HG02981 (cell line): ENCODE measurements at regions not wholly inside any gene's neighbourhood (a gene's known extent, or its start where the extent isn't known, plus 50 kb on each side); places are given as distances from the start of the nearest gene placed in this dataset.

Experiments used
- ATAC-seq: cut with Tn5 transposase; IDR thresholded peaks from one replicate; pipeline ENCODE4 v1.9.1; 2021; ENCODE audit warnings: mild to moderate bottlenecking, moderate library complexity; ENCODE audit not compliant: unreplicated experiment

- no peak for ATAC-seq
Measured at GRCh38 chr12:91423693-91424050, 241.1 kb upstream of the DCN start.

- ATAC-seq: no peak
Measured at GRCh38 chr12:91422811-91423692, 240.4 kb upstream of the DCN start.

DNA sequence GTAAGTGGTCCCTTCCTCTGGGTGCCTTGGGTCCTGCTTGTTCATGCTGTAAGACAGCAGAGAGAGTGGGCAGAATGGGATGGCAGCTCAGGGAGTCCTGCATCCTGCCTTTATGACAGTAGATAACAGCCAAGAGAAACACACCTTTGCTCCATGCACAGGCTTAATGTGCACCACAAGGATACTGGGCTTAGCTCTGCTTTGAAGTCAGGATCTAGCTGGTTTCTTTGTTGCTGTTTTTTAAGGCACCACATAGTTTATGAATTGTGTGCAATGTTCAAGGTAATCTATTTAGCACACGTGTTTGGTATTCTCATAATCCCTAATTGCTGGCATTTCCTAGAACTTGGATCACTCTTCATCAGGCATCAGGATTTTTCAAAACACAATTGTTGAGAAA is 239.5 kb upstream of the DCN start:
- no peak for ATAC-seq

GRCh38 chr12:91419809-91420208 is 237.2 kb upstream of the DCN start:
- ATAC-seq: no peak

- no peak for ATAC-seq
Measured at GRCh38 chr12:91418221-91419090, 235.8 kb upstream of the DCN start.

- no peak for ATAC-seq
Measured at GRCh38 chr12:91417650-91418049, 235.0 kb upstream of the DCN start.

DNA sequence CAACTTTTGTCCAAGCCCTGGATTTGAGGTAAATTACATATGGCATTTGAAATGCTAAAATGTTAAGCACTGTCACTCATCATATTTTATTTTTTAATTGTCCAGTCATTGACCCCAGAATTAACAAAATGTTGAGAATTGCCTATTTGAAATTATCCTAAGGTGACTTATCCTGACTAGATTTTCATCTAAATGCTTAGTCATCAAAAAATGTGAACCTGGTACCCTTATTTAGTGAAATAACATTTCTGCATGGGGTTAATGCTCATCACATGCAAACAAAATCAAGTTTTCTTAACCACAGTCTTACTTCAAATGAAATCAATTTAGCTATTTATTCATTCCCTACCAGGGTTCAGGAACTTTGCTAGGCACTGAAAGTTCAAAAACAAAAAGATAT is 232.0 kb upstream of the DCN start:
- ATAC-seq: no peak

DNA sequence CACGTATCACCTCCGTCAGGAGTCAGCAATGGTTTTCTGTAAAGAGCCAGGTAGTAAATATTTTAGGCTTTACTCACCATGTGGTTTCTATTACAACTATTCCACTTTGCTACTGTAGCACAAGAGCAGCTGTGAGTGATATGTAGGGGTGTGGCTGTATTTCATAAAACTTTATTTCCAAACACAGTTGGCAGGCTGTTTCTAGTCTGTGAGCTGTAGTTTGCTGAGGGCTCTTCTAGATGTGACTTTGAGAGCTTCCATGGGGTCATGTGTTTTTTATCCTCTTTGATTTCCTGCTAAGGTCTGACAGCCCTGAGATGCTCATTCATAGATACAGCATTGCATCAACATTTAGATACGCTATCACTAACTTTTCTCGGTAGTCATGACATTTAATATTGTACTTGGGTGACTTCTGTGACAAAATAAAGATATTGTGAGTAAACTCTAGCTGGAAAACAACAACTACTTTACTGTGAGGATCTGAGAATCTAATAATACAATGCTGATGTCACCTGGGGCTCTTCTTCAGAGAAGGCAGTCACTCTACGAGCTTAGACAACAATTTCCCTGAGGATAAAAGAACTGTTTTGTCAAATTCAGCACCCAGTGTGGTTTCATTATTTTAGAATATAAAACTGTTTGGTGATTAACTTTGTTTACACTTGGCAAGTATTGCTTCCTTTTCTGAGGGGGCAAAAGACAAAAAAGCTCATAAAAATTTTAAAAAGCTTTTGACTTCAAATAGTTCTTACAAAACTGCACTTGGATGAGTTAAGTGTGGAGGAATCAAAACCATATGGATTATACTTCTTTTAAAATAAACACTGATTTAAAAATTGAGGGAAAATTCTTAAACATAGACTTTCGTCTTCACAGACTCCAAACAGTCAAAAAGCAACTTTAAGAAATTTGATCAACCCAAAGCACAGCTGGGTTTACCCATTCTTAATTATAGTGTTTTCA is 231.2 kb upstream of the DCN start:
- no peak for ATAC-seq

GRCh38 chr12:91406920-91407341 is 224.3 kb upstream of the DCN start:
- peak; percentile 45 for ATAC-seq

GRCh38 chr12:91404441-91404840 is 221.8 kb upstream of the DCN start:
- ATAC-seq: no peak

GRCh38 chr12:91401190-91401589 is 218.6 kb upstream of the DCN start:
- no peak for ATAC-seq

DNA sequence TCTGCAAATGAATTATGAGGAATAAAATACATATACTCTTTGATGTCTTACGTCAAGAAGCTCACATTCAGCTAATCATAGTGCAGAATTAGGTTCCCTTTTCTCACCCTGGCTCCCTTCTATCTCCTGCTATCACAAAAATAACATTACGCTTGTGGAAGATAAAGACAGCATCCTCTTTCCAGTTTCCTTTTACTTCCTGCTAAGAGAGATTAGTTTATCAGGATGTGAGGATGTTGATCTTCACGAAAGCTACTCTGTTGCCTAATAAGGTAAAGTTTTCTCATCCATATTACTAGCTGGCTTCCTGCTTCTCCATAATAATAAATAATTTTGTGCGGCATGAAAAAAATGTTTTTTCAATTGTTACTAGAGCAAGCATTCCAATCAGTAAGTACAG is 217.7 kb upstream of the DCN start:
- ATAC-seq: no peak

GRCh38 chr12:91397866-91398532 is 215.4 kb upstream of the DCN start:
- no peak for ATAC-seq

- no peak for ATAC-seq
Measured at GRCh38 chr12:91396293-91396692, 213.7 kb upstream of the DCN start.

GRCh38 chr12:91395628-91396135 is 213.1 kb upstream of the DCN start:
- no peak for ATAC-seq

DNA sequence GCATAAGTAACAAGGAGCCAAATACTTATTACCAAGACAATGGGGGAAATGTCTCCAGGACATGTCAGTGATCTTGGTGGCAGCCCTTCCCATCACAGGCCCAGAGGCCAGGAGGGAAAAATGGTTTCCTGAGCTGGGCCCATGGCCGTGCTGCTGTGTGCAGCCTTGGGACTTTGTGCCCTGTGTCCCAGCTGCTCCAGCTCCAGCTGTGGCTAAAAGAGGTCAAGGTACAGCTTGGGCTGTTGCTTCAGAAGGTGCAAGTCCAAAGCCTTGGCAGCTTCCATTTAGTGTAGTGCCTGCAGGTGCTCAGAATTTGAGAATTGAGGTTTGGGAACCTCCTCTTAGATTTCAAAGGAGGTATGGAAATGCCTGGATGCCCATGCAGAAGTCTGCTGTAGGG is 212.3 kb upstream of the DCN start:
- no peak for ATAC-seq

DNA sequence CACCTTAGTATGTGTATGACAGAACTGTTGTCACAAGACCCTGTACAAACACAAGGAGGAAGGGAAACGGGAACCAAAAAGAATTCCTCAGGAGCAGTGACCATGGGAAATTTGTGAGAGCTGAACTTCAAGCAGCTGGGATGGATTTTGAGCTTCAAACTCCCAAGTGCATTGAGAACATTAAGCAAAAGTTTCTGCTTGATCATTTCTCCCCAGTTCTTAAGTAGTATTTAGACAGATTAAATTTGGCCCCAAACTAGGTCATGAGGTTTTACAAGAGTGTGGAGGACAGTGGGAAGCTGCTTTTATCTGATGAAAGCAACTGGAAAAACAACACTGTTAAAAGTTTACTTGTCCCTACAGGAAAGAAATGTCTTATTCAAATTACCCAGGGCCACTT is 206.0 kb upstream of the DCN start:
- no peak for ATAC-seq

- no peak for ATAC-seq
Measured at GRCh38 chr12:91387461-91388134, 205.0 kb upstream of the DCN start.

- ATAC-seq: no peak
Measured at GRCh38 chr12:91384806-91385205, 202.2 kb upstream of the DCN start.

GRCh38 chr12:91384366-91384765 is 201.7 kb upstream of the DCN start:
- ATAC-seq: no peak
